ENCODE measurements at regions not wholly inside any gene's neighbourhood (a gene's known extent, or its start where the extent isn't known, plus 50 kb on each side); places are given as distances from the start of the nearest gene placed in this dataset.

DNA sequence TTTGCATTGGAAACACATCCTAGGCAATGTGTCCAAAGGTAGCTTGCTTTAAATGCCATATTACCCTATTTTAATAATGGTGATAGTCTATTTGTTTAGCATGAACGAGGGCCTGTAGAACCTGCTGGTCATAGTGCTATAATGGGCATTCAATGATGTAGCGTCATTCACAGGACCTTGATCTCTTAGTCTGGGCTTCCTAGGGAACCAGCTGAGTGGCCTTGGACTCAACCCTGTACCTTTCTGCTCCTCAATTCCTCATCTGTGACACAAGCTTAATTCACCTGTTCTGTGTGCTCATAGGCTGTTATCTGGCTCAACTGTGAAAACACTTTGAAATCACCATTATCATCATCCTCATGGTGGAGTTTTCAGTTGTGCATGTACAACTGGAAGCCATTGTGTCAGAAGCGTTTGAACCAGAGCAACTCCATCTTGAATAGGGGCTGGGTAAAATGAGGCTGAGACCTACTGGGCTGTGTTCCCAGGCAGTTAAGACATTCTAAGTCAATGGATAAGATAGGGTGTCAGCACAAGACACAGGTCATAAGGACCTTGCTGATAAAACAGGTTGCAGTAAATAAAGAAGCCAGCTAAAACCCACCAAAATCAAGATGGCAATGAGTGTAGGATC lies 346.8 kb upstream of the KLF3 start:
- intact Hi-C loops (cut with micrococcal nuclease): loop anchor here (5.0 to 10.0 kb wide), 5 partner anchors 255 to 848 kb away; partner anchors contain the start of genes RELL1, TBC1D1 and TLR6
- no peak overlapping the region for H3K27ac Mint-ChIP-seq
- no peak for DNase-seq
- POLR2A ChIA-PET: interaction anchor here (0.6 kb wide), 1 partner anchor 808 kb away, joined by 3 read pairs; no protein-coding TSS in a partner anchor
- H3K4me3 Mint-ChIP-seq: no peak overlapping the region
- TF ChIP-seq, protein P1, sequence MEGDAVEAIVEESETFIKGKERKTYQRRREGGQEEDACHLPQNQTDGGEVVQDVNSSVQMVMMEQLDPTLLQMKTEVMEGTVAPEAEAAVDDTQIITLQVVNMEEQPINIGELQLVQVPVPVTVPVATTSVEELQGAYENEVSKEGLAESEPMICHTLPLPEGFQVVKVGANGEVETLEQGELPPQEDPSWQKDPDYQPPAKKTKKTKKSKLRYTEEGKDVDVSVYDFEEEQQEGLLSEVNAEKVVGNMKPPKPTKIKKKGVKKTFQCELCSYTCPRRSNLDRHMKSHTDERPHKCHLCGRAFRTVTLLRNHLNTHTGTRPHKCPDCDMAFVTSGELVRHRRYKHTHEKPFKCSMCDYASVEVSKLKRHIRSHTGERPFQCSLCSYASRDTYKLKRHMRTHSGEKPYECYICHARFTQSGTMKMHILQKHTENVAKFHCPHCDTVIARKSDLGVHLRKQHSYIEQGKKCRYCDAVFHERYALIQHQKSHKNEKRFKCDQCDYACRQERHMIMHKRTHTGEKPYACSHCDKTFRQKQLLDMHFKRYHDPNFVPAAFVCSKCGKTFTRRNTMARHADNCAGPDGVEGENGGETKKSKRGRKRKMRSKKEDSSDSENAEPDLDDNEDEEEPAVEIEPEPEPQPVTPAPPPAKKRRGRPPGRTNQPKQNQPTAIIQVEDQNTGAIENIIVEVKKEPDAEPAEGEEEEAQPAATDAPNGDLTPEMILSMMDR (IDR thresholded peaks at IDR 0.05): no peak
- no peak for ATAC-seq (ENCODE audit: low read depth)
- CTCF ChIA-PET: interaction anchor here (1.6 to 3.9 kb wide), 2 partner anchors 137 to 358 kb away, joined by 5 to 44 read pairs; no protein-coding TSS in a partner anchor
- H3K4me1 Mint-ChIP-seq: peaks cover 35% of the 10 kb centered on the region
- no peaks in the 10 kb centered on the region for H3K27me3 Mint-ChIP-seq
- peaks cover 1% of the 10 kb centered on the region for H3K9me3 Mint-ChIP-seq
- no peaks in the 10 kb centered on the region for H3K36me3 Mint-ChIP-seq (ENCODE audit: low read depth)

DNA sequence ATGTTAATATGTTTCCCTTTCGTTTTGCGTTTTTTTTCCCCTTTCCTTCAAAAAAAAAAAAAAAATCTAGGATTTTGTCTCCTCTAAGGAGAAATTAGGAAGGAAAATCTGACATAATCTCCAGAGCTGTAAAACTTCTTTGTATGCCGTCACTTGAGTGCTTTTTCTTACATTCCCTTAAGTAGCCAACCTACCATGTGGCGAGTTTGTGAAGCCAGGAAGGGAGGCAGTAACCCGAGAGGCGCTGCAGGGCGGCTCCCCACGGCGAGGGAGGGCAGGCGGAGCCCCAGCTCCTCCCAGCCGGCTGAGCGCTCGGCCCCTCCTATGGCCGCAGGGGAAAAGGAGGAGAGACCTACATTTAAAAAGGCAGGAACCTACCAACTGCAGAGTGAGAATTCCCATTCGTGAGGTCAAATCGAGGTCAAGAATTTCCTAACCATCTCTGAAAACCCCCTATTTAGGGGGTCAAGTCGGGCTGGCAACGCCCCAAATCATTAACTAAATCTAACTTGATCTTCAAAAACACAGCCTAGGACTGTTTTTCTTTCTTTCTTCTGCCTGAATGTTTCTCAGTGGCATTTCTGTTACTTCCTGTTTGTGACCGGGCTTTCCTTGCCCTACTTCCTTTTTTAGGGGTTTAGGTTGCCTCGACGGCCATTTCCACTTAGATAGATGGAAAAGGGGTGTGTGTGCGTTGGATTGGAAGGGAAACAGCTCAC lies 345.1 kb upstream of the KLF3 start:
- CTCF ChIA-PET: interaction anchor here (0.7 to 3.9 kb wide), 14 partner anchors 8 to 412 kb away, joined by 3 to 57 read pairs (median 6); no protein-coding TSS in a partner anchor
- H3K36me3 Mint-ChIP-seq (ENCODE audit: low read depth): no peaks in the 10 kb centered on the region
- DNase-seq (peak; percentile 58), ATAC-seq (ENCODE audit: low read depth) (peak; percentile 91)
- POLR2A ChIA-PET: interaction anchor here (0.9 to 2.9 kb wide), 9 partner anchors 9 to 414 kb away, joined by 3 to 28 read pairs (median 4); no protein-coding TSS in a partner anchor
- H3K4me3 Mint-ChIP-seq: peak overlapping the region; percentile 78
- TF ChIP-seq, protein P1 (IDR thresholded peaks at IDR 0.05): no peak
- peak overlapping the region; percentile 88 for H3K27ac Mint-ChIP-seq
- peaks cover 33% of the 10 kb centered on the region for H3K4me1 Mint-ChIP-seq
- intact Hi-C loops (cut with micrococcal nuclease): loop anchor here (1.0 to 10.0 kb wide), 11 partner anchors 9 to 846 kb away; partner anchors contain the start of genes RELL1, TBC1D1 and TLR6
- H3K27me3 Mint-ChIP-seq: no peaks in the 10 kb centered on the region
- no peaks in the 10 kb centered on the region for H3K9me3 Mint-ChIP-seq

DNA sequence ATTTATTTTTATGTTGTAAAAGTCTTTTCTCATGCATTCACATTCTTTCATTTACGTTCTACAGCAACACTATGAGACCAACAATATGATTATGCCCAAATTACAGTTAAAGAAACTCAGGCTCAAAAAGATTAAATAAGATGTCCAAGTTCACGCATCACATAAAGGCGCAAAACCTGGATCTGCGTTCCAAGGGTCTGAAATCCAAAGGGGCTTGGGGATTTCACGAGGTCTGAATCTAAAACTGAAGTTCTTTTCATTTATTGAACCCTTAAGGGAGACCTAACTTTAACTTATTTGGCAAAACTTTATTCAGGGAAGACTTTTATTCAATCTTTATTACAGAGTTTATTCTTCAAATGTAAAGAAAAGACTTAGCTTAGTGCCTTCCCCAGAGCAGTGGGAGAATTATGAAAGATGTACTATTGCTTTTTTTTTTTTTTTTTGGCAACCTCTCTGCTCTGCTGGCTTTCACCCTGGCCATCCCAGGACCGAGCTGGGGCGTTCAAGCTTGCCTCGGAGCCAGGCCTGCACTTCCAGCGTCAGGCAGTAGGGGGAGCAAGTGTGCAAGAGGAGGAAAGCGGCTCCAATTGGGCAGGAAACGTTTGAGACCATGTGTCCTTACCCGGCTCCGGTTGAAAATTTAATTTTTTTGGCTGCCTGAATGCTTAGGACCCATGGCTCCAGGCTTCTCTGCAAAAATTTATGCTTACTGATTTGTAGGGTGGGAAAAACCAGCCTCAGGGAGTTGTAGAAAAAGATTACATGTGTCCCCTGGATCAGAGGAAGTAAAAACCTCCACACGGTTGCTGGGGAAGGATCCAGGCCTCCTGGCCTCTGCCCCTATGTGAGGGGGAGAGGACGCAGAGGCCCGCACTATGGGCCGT lies 344.3 kb upstream of the KLF3 start:
- ChIA-PET CTCF (interaction anchor here (0.7 to 3.9 kb wide), 15 partner anchors 9 to 411 kb away, joined by 3 to 57 read pairs (median 5); no protein-coding TSS in a partner anchor), POLR2A (interaction anchor here (0.7 to 2.9 kb wide), 10 partner anchors 10 to 714 kb away, joined by 3 to 28 read pairs (median 4); no protein-coding TSS in a partner anchor)
- DNase-seq (peak; percentile 84), ATAC-seq (ENCODE audit: low read depth) (peak; percentile 77)
- TF ChIP-seq, protein P1 (IDR thresholded peaks at IDR 0.05): peak; percentile 72
- Mint-ChIP-seq H3K36me3 (ENCODE audit: low read depth) (no peaks in the 10 kb centered on the region), H3K27me3 (no peaks in the 10 kb centered on the region), H3K27ac (peak overlapping the region; percentile 88), H3K9me3 (no peaks in the 10 kb centered on the region), H3K4me3 (peak overlapping the region; percentile 78), H3K4me1 (peaks cover 28% of the 10 kb centered on the region)
- intact Hi-C loops (cut with micrococcal nuclease): loop anchor here (1.0 to 10.0 kb wide), 11 partner anchors 9 to 845 kb away; partner anchors contain the start of genes RELL1, TBC1D1 and TLR6

DNA sequence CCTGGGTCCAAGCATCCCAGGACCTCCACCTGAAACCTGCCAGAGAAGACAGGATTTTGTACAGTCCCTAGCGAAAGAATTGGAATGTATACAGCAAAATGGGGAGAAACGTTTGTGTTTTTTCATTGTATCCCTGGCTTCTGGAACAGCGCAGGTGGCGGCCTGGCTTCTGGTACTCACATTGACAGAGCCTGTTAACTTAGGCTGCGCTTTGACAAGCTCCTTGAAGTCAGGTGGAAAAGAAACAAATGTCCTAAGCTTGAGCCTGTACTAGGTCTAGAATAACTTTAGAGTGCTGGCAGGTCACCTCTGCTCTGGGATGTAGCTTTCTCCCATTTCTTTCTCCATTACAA lies 343.7 kb upstream of the KLF3 start:
- Mint-ChIP-seq H3K4me1 (peaks cover 28% of the 10 kb centered on the region), H3K27ac (peak overlapping the region; percentile 65)

More for the DNA sequence above, 343.7 kb upstream of the KLF3 start:
- Mint-ChIP-seq H3K36me3 (ENCODE audit: low read depth) (no peaks in the 10 kb centered on the region), H3K27me3 (no peaks in the 10 kb centered on the region), H3K9me3 (no peaks in the 10 kb centered on the region), H3K4me3 (no peak overlapping the region)
- intact Hi-C loops (cut with micrococcal nuclease): no loop called here
- ChIA-PET CTCF (interaction anchor here (0.6 to 3.9 kb wide), 10 partner anchors 10 to 423 kb away, joined by 4 to 57 read pairs (median 12); no protein-coding TSS in a partner anchor), POLR2A (interaction anchor here (0.7 to 2.9 kb wide), 6 partner anchors 10 to 713 kb away, joined by 3 to 28 read pairs (median 6); no protein-coding TSS in a partner anchor)
- TF ChIP-seq, protein P1 (IDR thresholded peaks at IDR 0.05): no peak
- DNase-seq (no peak), ATAC-seq (ENCODE audit: low read depth) (no peak)
